ENCODE measurements at regions not wholly inside any gene's neighbourhood (a gene's known extent, or its start where the extent isn't known, plus 50 kb on each side); places are given as distances from the start of the nearest gene placed in this dataset.

DNA sequence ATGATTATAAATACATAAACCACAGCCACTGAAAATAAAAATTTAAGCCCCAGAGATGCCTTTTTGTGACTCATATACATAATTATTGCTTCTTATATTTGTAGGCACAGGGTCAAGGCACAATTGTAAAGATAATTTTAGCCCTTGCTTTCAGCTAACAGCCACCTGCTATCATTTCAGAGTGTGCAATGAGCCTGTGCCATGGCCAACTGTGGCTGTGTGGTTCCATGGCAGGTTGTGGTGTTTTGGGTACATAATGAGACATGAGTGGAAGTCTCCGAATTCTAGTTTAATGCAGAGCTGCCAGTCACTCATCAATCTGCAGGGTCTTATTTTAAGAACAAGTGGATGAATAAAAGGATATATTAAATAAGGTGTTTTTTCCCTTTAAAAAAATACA, 346.9 kb upstream of the SNX7 start:
- H4K20me1 ChIP-seq (ENCODE audit: insufficient read depth), result no peaks in the 10 kb centered on the region
- no peak overlapping the region for H3K27ac ChIP-seq (ENCODE audit: low read depth in 2 of 2, low read length in 1 of 2)
- no peaks in the 10 kb centered on the region for H3K36me3 ChIP-seq (replicated peaks in 1 of 2; ENCODE audit: control insufficient read depth in 1 of 2, insufficient read depth in 2 of 2, low read length in 1 of 2)
- POLR2A ChIA-PET, result no interaction called here
- H3K79me2 ChIP-seq (ENCODE audit: insufficient read depth), result no peaks in the 10 kb centered on the region
- H3K9ac ChIP-seq, result no peak overlapping the region
- DNase-seq, result no peak
- CTCF ChIA-PET, result no interaction called here
- no peak overlapping the region for H3K4me3 ChIP-seq (ENCODE audit: low read depth in 2 of 2, low read length in 1 of 2)
- H3K4me2 ChIP-seq, result no peak overlapping the region
- H3F3A ChIP-seq (replicated peaks; ENCODE audit: insufficient read depth), result peaks cover 20% of the 10 kb centered on the region
- H2AFZ ChIP-seq (ENCODE audit: low read depth), result no peak overlapping the region
- no peaks in the 10 kb centered on the region for H3K9me3 ChIP-seq
- 96% methylated on average over 1 of the region's 1 CpG for WGBS (ENCODE audit: low lambda C conversion rate)
- peaks cover 0 to 22% of the 10 kb centered on the region in 2 experiments; a peak in 3 of 4 replicates for H3K4me1 ChIP-seq (ENCODE audit: control insufficient read depth in 1 of 2, insufficient read depth in 2 of 2, low read depth in 1 of 2, low read length in 1 of 2)
- H3K9me2 ChIP-seq, result no peaks in the 10 kb centered on the region
- TF ChIP-seq, protein P1, sequence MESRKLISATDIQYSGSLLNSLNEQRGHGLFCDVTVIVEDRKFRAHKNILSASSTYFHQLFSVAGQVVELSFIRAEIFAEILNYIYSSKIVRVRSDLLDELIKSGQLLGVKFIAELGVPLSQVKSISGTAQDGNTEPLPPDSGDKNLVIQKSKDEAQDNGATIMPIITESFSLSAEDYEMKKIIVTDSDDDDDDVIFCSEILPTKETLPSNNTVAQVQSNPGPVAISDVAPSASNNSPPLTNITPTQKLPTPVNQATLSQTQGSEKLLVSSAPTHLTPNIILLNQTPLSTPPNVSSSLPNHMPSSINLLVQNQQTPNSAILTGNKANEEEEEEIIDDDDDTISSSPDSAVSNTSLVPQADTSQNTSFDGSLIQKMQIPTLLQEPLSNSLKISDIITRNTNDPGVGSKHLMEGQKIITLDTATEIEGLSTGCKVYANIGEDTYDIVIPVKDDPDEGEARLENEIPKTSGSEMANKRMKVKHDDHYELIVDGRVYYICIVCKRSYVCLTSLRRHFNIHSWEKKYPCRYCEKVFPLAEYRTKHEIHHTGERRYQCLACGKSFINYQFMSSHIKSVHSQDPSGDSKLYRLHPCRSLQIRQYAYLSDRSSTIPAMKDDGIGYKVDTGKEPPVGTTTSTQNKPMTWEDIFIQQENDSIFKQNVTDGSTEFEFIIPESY (IDR thresholded peaks at IDR 0.05; ENCODE audit: borderline replicate concordance, low read depth), result no peak
- no peak for TF ChIP-seq SIN3A (IDR thresholded peaks at IDR 0.05; ENCODE audit: borderline replicate concordance, low read depth, low read length)
- no peak for TF ChIP-seq EZH2phosphoT487 (IDR thresholded peaks at IDR 0.05; ENCODE audit: borderline replicate concordance, low read depth)
- no peak for TF ChIP-seq FOXJ3 (CRISPR knock-in tag; IDR thresholded peaks at IDR 0.05)
- no peak for TF ChIP-seq RAD21 (IDR thresholded peaks at IDR 0.05; ENCODE audit: low read length)
- TF ChIP-seq, protein P2, sequence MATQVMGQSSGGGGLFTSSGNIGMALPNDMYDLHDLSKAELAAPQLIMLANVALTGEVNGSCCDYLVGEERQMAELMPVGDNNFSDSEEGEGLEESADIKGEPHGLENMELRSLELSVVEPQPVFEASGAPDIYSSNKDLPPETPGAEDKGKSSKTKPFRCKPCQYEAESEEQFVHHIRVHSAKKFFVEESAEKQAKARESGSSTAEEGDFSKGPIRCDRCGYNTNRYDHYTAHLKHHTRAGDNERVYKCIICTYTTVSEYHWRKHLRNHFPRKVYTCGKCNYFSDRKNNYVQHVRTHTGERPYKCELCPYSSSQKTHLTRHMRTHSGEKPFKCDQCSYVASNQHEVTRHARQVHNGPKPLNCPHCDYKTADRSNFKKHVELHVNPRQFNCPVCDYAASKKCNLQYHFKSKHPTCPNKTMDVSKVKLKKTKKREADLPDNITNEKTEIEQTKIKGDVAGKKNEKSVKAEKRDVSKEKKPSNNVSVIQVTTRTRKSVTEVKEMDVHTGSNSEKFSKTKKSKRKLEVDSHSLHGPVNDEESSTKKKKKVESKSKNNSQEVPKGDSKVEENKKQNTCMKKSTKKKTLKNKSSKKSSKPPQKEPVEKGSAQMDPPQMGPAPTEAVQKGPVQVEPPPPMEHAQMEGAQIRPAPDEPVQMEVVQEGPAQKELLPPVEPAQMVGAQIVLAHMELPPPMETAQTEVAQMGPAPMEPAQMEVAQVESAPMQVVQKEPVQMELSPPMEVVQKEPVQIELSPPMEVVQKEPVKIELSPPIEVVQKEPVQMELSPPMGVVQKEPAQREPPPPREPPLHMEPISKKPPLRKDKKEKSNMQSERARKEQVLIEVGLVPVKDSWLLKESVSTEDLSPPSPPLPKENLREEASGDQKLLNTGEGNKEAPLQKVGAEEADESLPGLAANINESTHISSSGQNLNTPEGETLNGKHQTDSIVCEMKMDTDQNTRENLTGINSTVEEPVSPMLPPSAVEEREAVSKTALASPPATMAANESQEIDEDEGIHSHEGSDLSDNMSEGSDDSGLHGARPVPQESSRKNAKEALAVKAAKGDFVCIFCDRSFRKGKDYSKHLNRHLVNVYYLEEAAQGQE (IDR thresholded peaks at IDR 0.05; ENCODE audit: low read depth, low read length), result no peak
- no peak for TF ChIP-seq TEAD4 (IDR thresholded peaks at IDR 0.05; ENCODE audit: borderline replicate concordance, insufficient read depth)
- no peak for TF ChIP-seq GABPA (IDR thresholded peaks at IDR 0.05; ENCODE audit: low read depth)
- TF ChIP-seq SMC3 (IDR thresholded peaks at IDR 0.05; ENCODE audit: low read depth, low read length), result no peak
- no peak for TF ChIP-seq EP300 (IDR thresholded peaks at IDR 0.05; ENCODE audit: borderline replicate concordance in 1 of 2, low read depth in 1 of 2, low read length in 1 of 2)
- TF ChIP-seq RCOR1 (IDR thresholded peaks at IDR 0.05; ENCODE audit: low read length), result no peak
- TF ChIP-seq, protein P3, sequence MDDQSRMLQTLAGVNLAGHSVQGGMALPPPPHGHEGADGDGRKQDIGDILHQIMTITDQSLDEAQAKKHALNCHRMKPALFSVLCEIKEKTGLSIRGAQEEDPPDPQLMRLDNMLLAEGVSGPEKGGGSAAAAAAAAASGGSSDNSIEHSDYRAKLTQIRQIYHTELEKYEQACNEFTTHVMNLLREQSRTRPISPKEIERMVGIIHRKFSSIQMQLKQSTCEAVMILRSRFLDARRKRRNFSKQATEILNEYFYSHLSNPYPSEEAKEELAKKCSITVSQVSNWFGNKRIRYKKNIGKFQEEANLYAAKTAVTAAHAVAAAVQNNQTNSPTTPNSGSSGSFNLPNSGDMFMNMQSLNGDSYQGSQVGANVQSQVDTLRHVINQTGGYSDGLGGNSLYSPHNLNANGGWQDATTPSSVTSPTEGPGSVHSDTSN (IDR thresholded peaks at IDR 0.05), result no peak
- no peak for TF ChIP-seq RXRA (IDR thresholded peaks at IDR 0.05; ENCODE audit: borderline replicate concordance, low read depth)
- no peaks in the 10 kb centered on the region for H3K27me3 ChIP-seq (ENCODE audit: insufficient read depth)
